ENCODE measurements at regions not wholly inside any gene's neighbourhood (a gene's known extent, or its start where the extent isn't known, plus 50 kb on each side); places are given as distances from the start of the nearest gene placed in this dataset.

GRCh38 chr13:78098249-78098648 is 179.6 kb upstream of the EDNRB start:
- no peak for TF ChIP-seq POLR2A (IDR thresholded peaks at IDR 0.05)
- TF ChIP-seq, protein P1, sequence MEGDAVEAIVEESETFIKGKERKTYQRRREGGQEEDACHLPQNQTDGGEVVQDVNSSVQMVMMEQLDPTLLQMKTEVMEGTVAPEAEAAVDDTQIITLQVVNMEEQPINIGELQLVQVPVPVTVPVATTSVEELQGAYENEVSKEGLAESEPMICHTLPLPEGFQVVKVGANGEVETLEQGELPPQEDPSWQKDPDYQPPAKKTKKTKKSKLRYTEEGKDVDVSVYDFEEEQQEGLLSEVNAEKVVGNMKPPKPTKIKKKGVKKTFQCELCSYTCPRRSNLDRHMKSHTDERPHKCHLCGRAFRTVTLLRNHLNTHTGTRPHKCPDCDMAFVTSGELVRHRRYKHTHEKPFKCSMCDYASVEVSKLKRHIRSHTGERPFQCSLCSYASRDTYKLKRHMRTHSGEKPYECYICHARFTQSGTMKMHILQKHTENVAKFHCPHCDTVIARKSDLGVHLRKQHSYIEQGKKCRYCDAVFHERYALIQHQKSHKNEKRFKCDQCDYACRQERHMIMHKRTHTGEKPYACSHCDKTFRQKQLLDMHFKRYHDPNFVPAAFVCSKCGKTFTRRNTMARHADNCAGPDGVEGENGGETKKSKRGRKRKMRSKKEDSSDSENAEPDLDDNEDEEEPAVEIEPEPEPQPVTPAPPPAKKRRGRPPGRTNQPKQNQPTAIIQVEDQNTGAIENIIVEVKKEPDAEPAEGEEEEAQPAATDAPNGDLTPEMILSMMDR (IDR thresholded peaks at IDR 0.05), result no peak
